HepG2 (cell line): ENCODE measurements at regions not wholly inside any gene's neighbourhood (a gene's known extent, or its start where the extent isn't known, plus 50 kb on each side); places are given as distances from the start of the nearest gene placed in this dataset.

Experiments
- ATAC-seq: fragments of 200-7000 bp; cut with Tn5 transposase; 3 replicates; pipeline ENCODE4 v1.9.1; 2020; ENCODE audit warnings: mild to moderate bottlenecking, moderate library complexity
- BruUV-seq: library from RNA; stranded (reverse); fragments of 400-500 nt; replicated peaks from 2 replicates; lab custom pipeline; 2021; lab: Mats Ljungman, UMichigan
- CTCF ChIA-PET: fragments of 300-600 bp; formaldehyde crosslinking; extraction: SDS; loops from one replicate; lab custom pipeline; 2021; ENCODE audit warnings: low total read pairs, inconsistent platforms, low intra/inter-chr PET ratio; lab: Yijun Ruan, JAX
- POLR2A ChIA-PET: fragments of 350-600 bp; sonication (Branson Sonifier 250); formaldehyde crosslinking; loops from one replicate; lab custom pipeline; 2020; ENCODE audit warnings: antibody characterized with exemption, inconsistent platforms; lab: Yijun Ruan, JAX
- DNase-seq: peaks from one replicate; pipeline ENCODE4 v3.0.0-alpha.2; 2015; ENCODE audit warnings: low spot score
- FAIRE-seq: peaks from 3 replicates; lab custom pipeline; 2011; peaks lifted over from hg19 to GRCh38; lab: Jason Lieb, UNC
- H2AFZ ChIP-seq: one replicate; pipeline ENCODE4 v1.6.1; 2011; ENCODE audit warnings: low read length, inconsistent platforms
- H3K27ac ChIP-seq: fragments of 300-600 bp; 3 replicates; pipeline ENCODE4 v1.8.0; 2011; ENCODE audit warnings: mixed run types, mild to moderate bottlenecking, mixed read lengths, low read length, inconsistent platforms; ENCODE audit not compliant: insufficient read depth; ENCODE audit errors: extremely low read length
- H3K27me3 ChIP-seq, 2 experiments: fragments of 200-600 bp in 1 of 2; 2 replicates in 1 of 2; 3 replicates in 1 of 2; pipeline versions ENCODE4 v1.6.0 to v1.8.0; 2011; ENCODE audit warnings: low read length in 2 of 2, mild to moderate bottlenecking in 2 of 2, moderate library complexity in 2 of 2, inconsistent platforms in 1 of 2; ENCODE audit not compliant: insufficient read depth in 2 of 2, control insufficient read depth in 1 of 2
- H3K36me3 ChIP-seq, 2 experiments: fragments of 200-600 bp in 1 of 2; replicated peaks in 1 of 2; 2 replicates in 1 of 2; 3 replicates in 1 of 2; pipeline versions ENCODE4 v1.5.1 to v1.8.0; 2011; ENCODE audit warnings: low read length in 2 of 2, inconsistent platforms in 1 of 2; ENCODE audit not compliant: insufficient read depth in 2 of 2, control insufficient read depth in 1 of 2
- H3K4me1 ChIP-seq: 2 replicates; pipeline ENCODE4 v1.5.1; 2012; ENCODE audit warnings: low read length, inconsistent platforms; ENCODE audit not compliant: insufficient read depth
- H3K4me2 ChIP-seq: 2 replicates; pipeline ENCODE4 v1.6.0; 2011; ENCODE audit warnings: low read depth, low read length, inconsistent platforms
- H3K4me3 ChIP-seq, 3 experiments: fragments of 200-600 bp in 1 of 3; sonication (generic), shearing (Covaris generic) in 1 of 3; replicated peaks in 1 of 3; 2 replicates each; pipeline ENCODE4 v1.5.1; 2011 to 2016; ENCODE audit warnings: low read length in 3 of 3, inconsistent platforms in 2 of 3, low read depth in 2 of 3, mild to moderate bottlenecking in 2 of 3, control low read depth in 1 of 3, mixed read lengths in 1 of 3; ENCODE audit not compliant: insufficient read depth in 1 of 3
- H3K79me2 ChIP-seq: one replicate; pipeline ENCODE4 v1.6.1; 2011; ENCODE audit warnings: low read length, inconsistent platforms; ENCODE audit not compliant: insufficient read depth
- H3K9ac ChIP-seq: 2 replicates; pipeline ENCODE4 v1.6.0; 2011; ENCODE audit warnings: mild to moderate bottlenecking, low read depth, low read length, inconsistent platforms; ENCODE audit not compliant: insufficient read depth
- H3K9me3 ChIP-seq: 2 replicates; pipeline ENCODE4 v1.5.1; 2012; ENCODE audit warnings: mild to moderate bottlenecking, low read length
- H4K20me1 ChIP-seq: 2 replicates; pipeline ENCODE4 v1.6.0; 2011; ENCODE audit warnings: inconsistent platforms, mild to moderate bottlenecking, low read length, moderate library complexity; ENCODE audit not compliant: insufficient read depth
- EEA1 ChIP-seq: sonication (generic); formaldehyde crosslinking; IDR thresholded peaks from 2 replicates; pipeline ENCODE4 v1.5.1; 2020; ENCODE audit warnings: mild to moderate bottlenecking, missing genetic modification reagents, borderline replicate concordance
- FOXA1 ChIP-seq, 2 experiments: fragments of 450-650 bp in 1 of 2; sonication (generic) in 1 of 2; formaldehyde crosslinking in 1 of 2; IDR thresholded peaks; 2 replicates each; pipeline versions ENCODE4 v1.4.0 to v1.6.1; 2016 to 2020; ENCODE audit warnings: missing genetic modification reagents in 1 of 2
- FOXA3 ChIP-seq: IDR thresholded peaks from 2 replicates; pipeline ENCODE4 v1.6.1; 2016; ENCODE audit warnings: missing genetic modification reagents, missing compliant biosample characterization
- FOXJ3 ChIP-seq: sonication (generic); formaldehyde crosslinking; IDR thresholded peaks from 2 replicates; pipeline ENCODE4 v1.4.0; 2020; ENCODE audit warnings: missing genetic modification reagents, mild to moderate bottlenecking, borderline replicate concordance
- HDAC2 ChIP-seq: sonication (generic); formaldehyde crosslinking; IDR thresholded peaks from 2 replicates; pipeline ENCODE4 v1.4.0; 2020; ENCODE audit warnings: missing genetic modification reagents
- JUND ChIP-seq: sonication (generic); formaldehyde crosslinking; IDR thresholded peaks from 2 replicates; pipeline ENCODE4 v1.8.0; 2022; ENCODE audit warnings: mild to moderate bottlenecking, missing genetic modification reagents
- KLF15 ChIP-seq: sonication (generic); formaldehyde crosslinking; IDR thresholded peaks from 2 replicates; pipeline ENCODE4 v1.8.1; 2023; ENCODE audit warnings: borderline replicate concordance, mild to moderate bottlenecking, inconsistent platforms, missing genetic modification reagents, mixed read lengths
- KLF9 ChIP-seq: IDR thresholded peaks from 2 replicates; pipeline ENCODE4 v1.6.1; 2016; ENCODE audit warnings: low read depth
- MIER3 ChIP-seq: IDR thresholded peaks from 2 replicates; pipeline ENCODE4 v1.6.1; 2016; ENCODE audit warnings: missing compliant biosample characterization, borderline replicate concordance
- SPEN ChIP-seq: sonication (generic); formaldehyde crosslinking; IDR thresholded peaks from 2 replicates; pipeline ENCODE4 v1.5.1; 2020; ENCODE audit warnings: low read depth, mild to moderate bottlenecking, missing genetic modification reagents
- ZNF12 ChIP-seq: sonication (generic); formaldehyde crosslinking; IDR thresholded peaks from 2 replicates; pipeline ENCODE4 v1.5.0; 2020; ENCODE audit warnings: missing genetic modification reagents
- ZNF121 ChIP-seq: sonication (generic); formaldehyde crosslinking; IDR thresholded peaks from 2 replicates; pipeline ENCODE4 v1.5.0; 2020; ENCODE audit warnings: mild to moderate bottlenecking, missing genetic modification reagents
- ZNF317 ChIP-seq: sonication (generic); formaldehyde crosslinking; IDR thresholded peaks from 2 replicates; pipeline ENCODE4 v1.5.0; 2020; ENCODE audit warnings: mild to moderate bottlenecking, missing genetic modification reagents
- ZNF570 ChIP-seq: sonication (generic); formaldehyde crosslinking; IDR thresholded peaks from 2 replicates; pipeline ENCODE4 v1.4.0; 2020; ENCODE audit warnings: mild to moderate bottlenecking, missing genetic modification reagents, borderline replicate concordance
- ZNF574 ChIP-seq: sonication (generic); formaldehyde crosslinking; IDR thresholded peaks from 2 replicates; pipeline ENCODE4 v1.4.0; 2020; ENCODE audit warnings: missing genetic modification reagents
- ZNF777 ChIP-seq: sonication (generic); formaldehyde crosslinking; IDR thresholded peaks from 2 replicates; pipeline ENCODE4 v1.4.0; 2020; ENCODE audit warnings: missing genetic modification reagents
- WGBS: methylation state at CpG from one replicate; pipeline ENCODE4 v1.1.6; 2017; ENCODE audit warnings: low lambda C conversion rate; 5-methylcytosine and 5-hydroxymethylcytosine counted together
- in situ Hi-C: cut with HindIII; loops from 2 replicates; pipeline ENCODE4 v1.10.0; 2017; ENCODE audit warnings: low pct_unique_long_range_greater_than_20kb; ENCODE audit not compliant: extremely low pct_ligation_motif_present
- intact Hi-C: fragments of 100-400 bp; cut with micrococcal nuclease; formaldehyde crosslinking; loops from one replicate; pipeline ENCODE4 v1.10.0; 2022; ENCODE audit not compliant: unreplicated experiment
- TF ChIP-seq, protein P1 (sequence below): sonication (generic); formaldehyde crosslinking; IDR thresholded peaks from 2 replicates; pipeline ENCODE4 v1.8.0; 2022; ENCODE audit warnings: missing genetic modification reagents, mild to moderate bottlenecking, inconsistent platforms, borderline replicate concordance

DNA sequence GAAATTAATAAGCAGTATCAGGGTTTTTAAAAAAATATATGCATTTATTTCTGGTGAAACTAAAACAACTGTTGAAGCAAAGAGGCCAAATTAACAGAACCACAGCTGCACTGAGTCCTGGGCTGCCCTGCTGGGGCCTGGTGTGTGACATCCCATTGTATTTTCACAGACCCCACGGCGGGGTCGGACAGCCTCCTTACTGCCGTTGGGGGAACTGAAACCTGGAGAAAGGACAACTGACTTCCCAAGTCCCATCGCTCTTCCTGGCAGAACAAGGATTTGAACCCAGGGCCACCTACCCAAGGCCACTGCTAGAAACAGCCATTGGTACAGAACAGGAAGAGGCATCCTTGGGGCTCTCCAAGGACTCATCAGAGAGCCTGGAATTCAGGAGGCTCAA, 114.8 kb upstream of the SFSWAP start (continued):
- no peak for TF ChIP-seq ZNF570 (CRISPR knock-in tag)
- TF ChIP-seq, all 625 proteins: peak for 0

DNA sequence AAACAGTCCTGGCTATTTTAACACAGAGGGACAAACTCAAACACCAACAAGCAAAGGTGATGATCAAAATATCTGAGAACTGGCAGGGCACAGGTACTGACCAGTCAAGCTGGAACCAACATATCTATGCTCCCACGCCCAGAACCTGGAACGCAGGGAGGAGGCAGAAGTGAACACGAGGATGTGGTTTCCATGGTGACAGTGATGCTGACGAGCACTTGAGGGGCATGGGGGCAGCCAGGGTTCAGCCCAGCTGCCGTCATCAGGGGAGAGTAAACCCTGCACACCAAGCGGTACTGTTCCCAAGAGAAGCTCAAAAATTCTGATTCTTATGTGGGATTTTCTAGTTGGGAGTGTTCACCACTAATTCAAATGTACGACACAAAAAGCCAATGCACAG, 113.6 kb upstream of the SFSWAP start:
- BruUV-seq = no TSS peak
- intact Hi-C loops (no loop called here), in situ Hi-C loops (no loop called here)
- DNase-seq = no peak
- no peak overlapping the region for H3K4me3 ChIP-seq
- H3K27me3 ChIP-seq = peaks cover 0 to 43% of the 10 kb centered on the region in 2 experiments; a peak in 3 of 5 replicates
- H4K20me1 ChIP-seq = no peaks in the 10 kb centered on the region
- no peaks in the 10 kb centered on the region for H3K79me2 ChIP-seq
- no peak overlapping the region for H3K9ac ChIP-seq
- no peak for ATAC-seq
- H2AFZ ChIP-seq = no peak overlapping the region
- H3K36me3 ChIP-seq = no peaks in the 10 kb centered on the region
- no peak overlapping the region for H3K27ac ChIP-seq
- no peaks in the 10 kb centered on the region for H3K4me1 ChIP-seq
- H3K9me3 ChIP-seq = no peaks in the 10 kb centered on the region
- CTCF ChIA-PET = no interaction called here
- no peak overlapping the region for H3K4me2 ChIP-seq
- TF ChIP-seq FOXJ3 (CRISPR knock-in tag) = no peak
- TF ChIP-seq SPEN (CRISPR knock-in tag) = no peak
- no peak for TF ChIP-seq KLF9
- no peak for TF ChIP-seq HDAC2 (CRISPR knock-in tag)
- no peak for TF ChIP-seq FOXA3 (CRISPR knock-in tag)
- no peak for TF ChIP-seq FOXA1 (IDR thresholded peaks at IDR 0.05)
- TF ChIP-seq FOXA1 (CRISPR knock-in tag; IDR thresholded peaks at IDR 0.05) = no peak
- no peak for TF ChIP-seq ZNF317 (CRISPR knock-in tag)
- no peak for TF ChIP-seq EEA1 (CRISPR knock-in tag)
- TF ChIP-seq ZNF777 (CRISPR knock-in tag) = no peak
- TF ChIP-seq JUND (CRISPR knock-in tag) = no peak
- no peak for TF ChIP-seq ZNF12 (CRISPR knock-in tag)
- no peak for TF ChIP-seq KLF15 (CRISPR knock-in tag)
- TF ChIP-seq, protein P1, sequence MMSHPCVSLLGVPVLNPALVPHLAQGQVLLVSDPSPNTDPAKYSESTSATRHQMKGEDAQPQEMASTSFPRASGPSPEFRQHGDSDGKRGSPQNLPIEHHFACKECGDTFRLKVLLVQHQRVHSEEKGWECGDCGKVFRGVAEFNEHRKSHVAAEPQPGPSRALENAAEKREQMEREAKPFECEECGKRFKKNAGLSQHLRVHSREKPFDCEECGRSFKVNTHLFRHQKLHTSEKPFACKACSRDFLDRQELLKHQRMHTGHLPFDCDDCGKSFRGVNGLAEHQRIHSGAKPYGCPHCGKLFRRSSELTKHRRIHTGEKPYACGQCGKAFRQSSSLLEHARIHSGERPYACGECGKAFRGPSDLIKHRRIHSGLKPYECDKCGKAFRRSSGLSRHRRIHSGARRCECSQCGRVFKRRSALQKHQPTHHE (CRISPR knock-in tag) = no peak
- TF ChIP-seq ZNF121 (CRISPR knock-in tag) = no peak
- no peak for TF ChIP-seq MIER3 (CRISPR knock-in tag)
- no peak for TF ChIP-seq ZNF574 (CRISPR knock-in tag)
- POLR2A ChIA-PET = no interaction called here
- FAIRE-seq = no peak
- 0% methylated on average over 5 of the region's 7 CpGs for WGBS
